ENCODE measurements at regions not wholly inside any gene's neighbourhood (a gene's known extent, or its start where the extent isn't known, plus 50 kb on each side); places are given as distances from the start of the nearest gene placed in this dataset.
"Not testable (repeated sequence)": the region's sequence is repeated elsewhere in the genome, so short reads cannot be mapped to it uniquely, and the experiment has no call there.

DNA sequence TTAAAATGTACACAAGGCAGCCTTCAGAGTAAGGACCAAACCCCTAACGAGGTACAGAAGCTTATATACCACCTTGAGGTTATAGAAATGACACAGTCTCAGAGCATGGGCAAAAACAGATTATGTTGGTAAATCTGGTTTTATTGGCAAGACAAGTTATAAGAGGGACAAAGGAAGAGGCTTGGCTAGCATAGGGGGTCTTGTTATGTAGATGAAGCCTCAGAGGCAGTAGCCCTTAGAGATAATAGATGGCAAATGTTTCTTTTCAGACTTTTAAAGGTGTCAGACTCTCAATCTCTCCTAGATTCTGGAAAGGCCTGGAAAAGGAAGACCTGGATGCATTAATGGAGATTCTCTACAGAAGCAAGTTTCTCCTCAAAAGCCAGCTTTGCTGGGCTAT, 123.3 kb upstream of the ATXN1 start:
- ChIA-PET CTCF (interaction anchor here (0.6 kb wide), 1 partner anchor 635 kb away, joined by 3 read pairs; no protein-coding TSS in a partner anchor), POLR2A (no interaction called here)
- WGBS (ENCODE audit: insufficient coverage): 86% methylated on average over 1 of the region's 1 CpG
- DNase-seq: no peak
- Histone ChIP-seq H3K4me3 (ENCODE audit: control insufficient read depth in 1 of 7, extremely low read depth in 1 of 7, insufficient read depth in 4 of 7, low read depth in 2 of 7, low read length in 6 of 7) (no peak overlapping the region), H3K27ac (ENCODE audit: insufficient read depth in 1 of 2, low read depth in 1 of 2, low read length in 2 of 2, poor library complexity in 1 of 2, severe bottlenecking in 2 of 2) (no peak overlapping the region), H3K27me3 (replicated peaks in 2 of 5; ENCODE audit: control insufficient read depth in 4 of 5, insufficient read depth in 5 of 5, low read length in 4 of 5) (no peaks in the 10 kb centered on the region), H3K9me3 (ENCODE audit: control extremely low read depth in 1 of 5, control insufficient read depth in 4 of 5, insufficient read depth in 2 of 5, low read depth in 1 of 5, low read length in 4 of 5) (no peaks in the 10 kb centered on the region), H3K36me3 (ENCODE audit: control insufficient read depth in 4 of 4, insufficient read depth in 4 of 4, low read length in 3 of 4) (no peaks in the 10 kb centered on the region), H3K4me1 (ENCODE audit: control extremely low read depth in 1 of 4, control insufficient read depth in 4 of 4, insufficient read depth in 4 of 4, low read length in 3 of 4) (peaks cover 0 to 4% (median under 1%) of the 10 kb centered on the region in 4 experiments)

DNA sequence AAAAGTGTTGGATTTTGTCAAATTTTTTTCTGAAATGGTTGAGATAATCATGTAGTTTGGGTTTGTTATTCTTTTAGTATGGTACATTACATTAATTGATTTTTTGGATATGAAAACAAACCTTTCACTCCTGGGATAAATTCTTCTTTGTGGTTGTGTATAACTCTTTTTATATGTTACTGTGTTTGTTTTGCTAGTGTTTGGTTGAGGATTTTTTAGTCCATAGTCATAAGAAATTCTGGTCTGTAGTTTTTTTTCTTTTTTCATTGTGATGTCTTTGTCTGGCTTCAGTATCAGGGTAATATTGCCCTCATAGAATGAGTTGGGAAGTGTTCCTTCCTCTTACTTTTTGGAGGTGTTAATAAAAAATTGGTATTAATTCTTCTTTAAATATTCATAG, 122.2 kb upstream of the ATXN1 start:
- ChIA-PET CTCF (no interaction called here), POLR2A (no interaction called here)
- Histone ChIP-seq H3K4me1 (ENCODE audit: control extremely low read depth in 1 of 4, control insufficient read depth in 4 of 4, insufficient read depth in 4 of 4, low read length in 3 of 4) (no peaks in the 10 kb centered on the region), H3K36me3 (ENCODE audit: control insufficient read depth in 4 of 4, insufficient read depth in 4 of 4, low read length in 3 of 4) (no peaks in the 10 kb centered on the region), H3K9me3 (ENCODE audit: control extremely low read depth in 1 of 5, control insufficient read depth in 4 of 5, insufficient read depth in 2 of 5, low read depth in 1 of 5, low read length in 4 of 5) (peaks cover 0 to under 1% (median 0%) of the 10 kb centered on the region in 5 experiments), H3K4me3 (ENCODE audit: control insufficient read depth in 1 of 7, extremely low read depth in 1 of 7, insufficient read depth in 4 of 7, low read depth in 2 of 7, low read length in 6 of 7) (no peak overlapping the region), H3K27ac (ENCODE audit: insufficient read depth in 1 of 2, low read depth in 1 of 2, low read length in 2 of 2, poor library complexity in 1 of 2, severe bottlenecking in 2 of 2) (no peak overlapping the region), H3K27me3 (replicated peaks in 2 of 5; ENCODE audit: control insufficient read depth in 4 of 5, insufficient read depth in 5 of 5, low read length in 4 of 5) (no peaks in the 10 kb centered on the region)
- no peak for DNase-seq

DNA sequence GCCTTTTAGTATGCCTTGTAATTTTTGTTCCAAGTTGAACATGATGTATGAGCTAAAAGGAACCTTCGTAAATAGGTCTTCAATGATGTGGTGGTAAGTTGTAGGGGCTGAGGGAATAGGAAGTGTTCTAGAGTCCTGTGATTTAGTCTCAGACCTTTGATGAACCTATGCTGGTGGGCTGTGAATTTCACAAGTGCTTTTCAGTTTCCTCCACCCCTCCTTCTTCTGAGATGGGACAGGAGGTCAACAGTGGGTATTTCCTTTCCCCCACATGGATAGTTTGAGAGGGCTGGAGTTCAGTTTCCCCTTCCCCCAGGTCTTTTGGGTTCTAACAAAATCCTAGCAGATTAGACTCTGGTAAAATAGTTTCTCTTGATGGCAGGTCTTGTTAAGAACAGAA, 121.0 kb upstream of the ATXN1 start:
- peaks cover 0 to 10% (median 2%) of the 10 kb centered on the region in 5 experiments for H3K9me3 ChIP-seq (ENCODE audit: control extremely low read depth in 1 of 5, control insufficient read depth in 4 of 5, insufficient read depth in 2 of 5, low read depth in 1 of 5, low read length in 4 of 5)
- POLR2A ChIA-PET: no interaction called here
- WGBS (ENCODE audit: insufficient coverage): 100% methylated on average over 1 of the region's 1 CpG
- no peaks in the 10 kb centered on the region for H3K36me3 ChIP-seq (ENCODE audit: control insufficient read depth in 4 of 4, insufficient read depth in 4 of 4, low read length in 3 of 4)
- no peak overlapping the region for H3K4me3 ChIP-seq (ENCODE audit: control insufficient read depth in 1 of 7, extremely low read depth in 1 of 7, insufficient read depth in 4 of 7, low read depth in 2 of 7, low read length in 6 of 7)
- no peaks in the 10 kb centered on the region for H3K4me1 ChIP-seq (ENCODE audit: control extremely low read depth in 1 of 4, control insufficient read depth in 4 of 4, insufficient read depth in 4 of 4, low read length in 3 of 4)
- no peaks in the 10 kb centered on the region for H3K27me3 ChIP-seq (replicated peaks in 2 of 5; ENCODE audit: control insufficient read depth in 4 of 5, insufficient read depth in 5 of 5, low read length in 4 of 5)
- H3K27ac ChIP-seq (ENCODE audit: insufficient read depth in 1 of 2, low read depth in 1 of 2, low read length in 2 of 2, poor library complexity in 1 of 2, severe bottlenecking in 2 of 2): no peak overlapping the region
- CTCF ChIA-PET: no interaction called here
- DNase-seq: no peak

DNA sequence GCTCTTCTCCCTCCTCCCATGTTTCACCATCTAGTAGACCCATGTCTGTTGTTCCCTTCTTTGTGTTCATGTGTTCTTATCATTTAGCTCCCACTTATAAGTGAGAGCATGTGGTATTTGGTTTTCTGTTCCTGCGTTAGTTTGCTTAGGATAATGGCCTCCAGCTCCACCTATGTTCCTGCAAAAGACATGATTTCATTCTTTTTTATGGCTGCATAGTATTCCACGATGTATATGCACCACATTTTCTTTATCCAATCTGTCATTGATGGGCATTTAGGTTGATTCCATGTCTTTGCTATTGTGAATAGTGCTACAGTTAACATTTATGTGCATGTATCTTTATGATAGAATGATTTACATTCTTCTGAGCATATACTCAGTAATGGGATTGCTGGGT, 115.6 kb upstream of the ATXN1 start:
- no CpG with 5 or more reads among the region's 2 CpGs for WGBS (ENCODE audit: insufficient coverage)
- CTCF ChIA-PET: interaction anchor here (0.9 to 1.6 kb wide), 3 partner anchors 9 to 62 kb away, joined by 3 to 5 read pairs (median 4); no protein-coding TSS in a partner anchor

DNA sequence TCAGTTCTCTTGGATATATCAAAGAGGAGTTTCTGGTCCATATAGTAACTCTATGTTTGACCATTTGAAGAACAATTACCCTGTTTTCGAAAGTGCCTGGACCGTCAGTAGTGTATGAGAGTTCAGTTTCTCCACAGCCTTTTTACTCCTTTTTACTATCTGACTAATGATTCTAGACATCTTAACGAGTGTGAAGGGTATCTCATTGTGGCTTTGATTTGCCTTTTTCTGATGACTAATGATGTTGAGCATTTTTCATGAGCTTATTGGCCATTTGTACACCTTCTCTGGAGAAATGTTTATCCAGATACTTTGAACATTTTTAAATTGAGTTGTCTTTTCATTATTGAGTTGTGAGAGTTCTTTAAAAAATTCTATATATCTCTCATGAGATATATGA, 114.9 kb upstream of the ATXN1 start:
- WGBS (ENCODE audit: insufficient coverage): no CpG with 5 or more reads among the region's 3 CpGs
- Histone ChIP-seq H3K27ac (ENCODE audit: insufficient read depth in 1 of 2, low read depth in 1 of 2, low read length in 2 of 2, poor library complexity in 1 of 2, severe bottlenecking in 2 of 2) (no peak overlapping the region), H3K4me1 (ENCODE audit: control extremely low read depth in 1 of 4, control insufficient read depth in 4 of 4, insufficient read depth in 4 of 4, low read length in 3 of 4) (peaks cover 1 to 22% (median 6%) of the 10 kb centered on the region in 4 experiments), H3K4me3 (ENCODE audit: control insufficient read depth in 1 of 7, extremely low read depth in 1 of 7, insufficient read depth in 4 of 7, low read depth in 2 of 7, low read length in 6 of 7) (no peak overlapping the region), H3K36me3 (ENCODE audit: control insufficient read depth in 4 of 4, insufficient read depth in 4 of 4, low read length in 3 of 4) (no peaks in the 10 kb centered on the region), H3K9me3 (ENCODE audit: control extremely low read depth in 1 of 5, control insufficient read depth in 4 of 5, insufficient read depth in 2 of 5, low read depth in 1 of 5, low read length in 4 of 5) (peaks cover 0 to 10% (median 2%) of the 10 kb centered on the region in 5 experiments), H3K27me3 (replicated peaks in 2 of 5; ENCODE audit: control insufficient read depth in 4 of 5, insufficient read depth in 5 of 5, low read length in 4 of 5) (no peaks in the 10 kb centered on the region)
- DNase-seq: no peak
- ChIA-PET POLR2A (no interaction called here), CTCF (interaction anchor here (0.9 to 1.3 kb wide), 2 partner anchors 11 to 63 kb away, joined by 3 read pairs; no protein-coding TSS in a partner anchor)

More for the DNA sequence above, 115.6 kb upstream of the ATXN1 start:
- H3K36me3 ChIP-seq (ENCODE audit: control insufficient read depth in 4 of 4, insufficient read depth in 4 of 4, low read length in 3 of 4); H3K4me3 ChIP-seq (ENCODE audit: control insufficient read depth in 1 of 7, extremely low read depth in 1 of 7, insufficient read depth in 4 of 7, low read depth in 2 of 7, low read length in 6 of 7); H3K27me3 ChIP-seq (replicated peaks in 2 of 5; ENCODE audit: control insufficient read depth in 4 of 5, insufficient read depth in 5 of 5, low read length in 4 of 5); H3K27ac ChIP-seq (ENCODE audit: insufficient read depth in 1 of 2, low read depth in 1 of 2, low read length in 2 of 2, poor library complexity in 1 of 2, severe bottlenecking in 2 of 2); POLR2A ChIA-PET; DNase-seq: not testable (repeated sequence)
- Histone ChIP-seq H3K9me3 (ENCODE audit: control extremely low read depth in 1 of 5, control insufficient read depth in 4 of 5, insufficient read depth in 2 of 5, low read depth in 1 of 5, low read length in 4 of 5) (peaks cover 0 to 10% (median 2%) of the 10 kb centered on the region in 5 experiments), H3K4me1 (ENCODE audit: control extremely low read depth in 1 of 4, control insufficient read depth in 4 of 4, insufficient read depth in 4 of 4, low read length in 3 of 4) (peaks cover 0 to 20% (median 6%) of the 10 kb centered on the region in 4 experiments)

DNA sequence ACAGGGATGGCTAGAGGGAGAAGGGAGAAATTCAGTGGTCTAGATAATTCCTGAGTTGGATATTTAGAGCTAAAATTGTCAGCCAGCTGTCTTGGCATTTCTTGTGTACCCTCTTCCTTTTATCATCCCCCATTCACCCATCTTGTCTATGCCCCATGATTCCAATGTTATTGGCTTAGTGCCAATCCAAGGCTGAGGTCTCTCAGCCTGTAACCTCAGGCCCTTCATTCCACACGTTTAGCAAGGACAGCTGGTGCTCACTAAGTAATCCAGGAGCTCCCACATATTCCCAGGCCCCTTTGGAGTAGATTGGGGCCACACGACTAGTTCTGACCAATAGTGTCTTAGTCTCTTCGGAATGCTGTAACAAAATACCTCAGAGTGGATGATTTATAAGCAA, 112.4 kb upstream of the ATXN1 start:
- H3K9me3 ChIP-seq (ENCODE audit: control extremely low read depth in 1 of 5, control insufficient read depth in 4 of 5, insufficient read depth in 2 of 5, low read depth in 1 of 5, low read length in 4 of 5): peaks cover 0 to 10% (median 2%) of the 10 kb centered on the region in 5 experiments
- H3K27ac ChIP-seq (ENCODE audit: insufficient read depth in 1 of 2, low read depth in 1 of 2, low read length in 2 of 2, poor library complexity in 1 of 2, severe bottlenecking in 2 of 2): no peak overlapping the region
- no peak overlapping the region for H3K4me3 ChIP-seq (ENCODE audit: control insufficient read depth in 1 of 7, extremely low read depth in 1 of 7, insufficient read depth in 4 of 7, low read depth in 2 of 7, low read length in 6 of 7)
- DNase-seq: no peak
- H3K4me1 ChIP-seq (ENCODE audit: control extremely low read depth in 1 of 4, control insufficient read depth in 4 of 4, insufficient read depth in 4 of 4, low read length in 3 of 4): peaks cover 2 to 26% (median 6%) of the 10 kb centered on the region in 4 experiments
- ChIA-PET POLR2A (interaction anchor here (1.0 kb wide), 1 partner anchor 15 kb away, joined by 5 read pairs; no protein-coding TSS in a partner anchor), CTCF (interaction anchor here (1.0 to 2.1 kb wide), 7 partner anchors 11 to 217 kb away, joined by 3 to 7 read pairs (median 3); no protein-coding TSS in a partner anchor)
- WGBS (ENCODE audit: insufficient coverage): 72% methylated on average over 3 of the region's 3 CpGs
- H3K27me3 ChIP-seq (replicated peaks in 2 of 5; ENCODE audit: control insufficient read depth in 4 of 5, insufficient read depth in 5 of 5, low read length in 4 of 5): no peaks in the 10 kb centered on the region
- no peaks in the 10 kb centered on the region for H3K36me3 ChIP-seq (ENCODE audit: control insufficient read depth in 4 of 4, insufficient read depth in 4 of 4, low read length in 3 of 4)

DNA sequence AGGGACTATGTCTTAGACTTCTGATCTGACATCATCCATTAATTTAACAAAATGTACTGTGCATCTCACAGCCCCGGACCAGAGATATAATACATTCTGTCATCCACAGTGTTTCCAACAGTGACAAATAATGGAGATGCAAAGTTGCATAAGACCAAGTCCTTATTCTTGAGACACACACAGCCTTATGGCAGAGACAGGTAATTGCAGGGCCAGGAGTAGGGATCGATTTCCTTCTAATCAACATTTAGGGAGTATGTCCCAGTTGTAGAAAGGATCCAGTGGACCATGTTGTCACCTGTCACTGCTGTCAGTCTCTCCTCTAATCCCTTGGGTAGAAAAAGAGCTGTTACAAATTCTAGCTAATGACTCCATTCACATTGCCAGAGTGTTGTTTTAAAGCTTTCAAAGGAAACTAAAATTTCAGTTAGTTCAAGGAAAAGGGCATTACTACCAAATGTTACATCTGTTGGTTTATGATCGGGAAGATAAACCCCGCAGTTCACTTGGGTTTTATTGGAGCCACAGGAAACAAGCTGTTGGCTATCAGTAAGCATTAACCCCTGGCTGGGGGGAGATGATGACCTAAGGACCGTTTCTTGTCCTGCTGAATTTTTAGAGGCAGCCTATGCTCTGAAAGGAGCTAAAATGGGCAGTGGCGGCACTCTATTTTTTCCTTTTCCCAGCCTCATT, 111.4 kb upstream of the ATXN1 start:
- Histone ChIP-seq H3K27ac (ENCODE audit: insufficient read depth in 1 of 2, low read depth in 1 of 2, low read length in 2 of 2, poor library complexity in 1 of 2, severe bottlenecking in 2 of 2) (peak overlapping the region in 1 of 2 experiments; percentile 65), H3K4me1 (ENCODE audit: control extremely low read depth in 1 of 4, control insufficient read depth in 4 of 4, insufficient read depth in 4 of 4, low read length in 3 of 4) (peaks cover 2 to 26% (median 6%) of the 10 kb centered on the region in 4 experiments), H3K4me3 (ENCODE audit: control insufficient read depth in 1 of 7, extremely low read depth in 1 of 7, insufficient read depth in 4 of 7, low read depth in 2 of 7, low read length in 6 of 7) (peak overlapping the region in 2 of 7 experiments; percentile 25 to 51), H3K27me3 (replicated peaks in 2 of 5; ENCODE audit: control insufficient read depth in 4 of 5, insufficient read depth in 5 of 5, low read length in 4 of 5) (no peaks in the 10 kb centered on the region), H3K9me3 (ENCODE audit: control extremely low read depth in 1 of 5, control insufficient read depth in 4 of 5, insufficient read depth in 2 of 5, low read depth in 1 of 5, low read length in 4 of 5) (peaks cover 0 to 2% (median 0%) of the 10 kb centered on the region in 5 experiments), H3K36me3 (ENCODE audit: control insufficient read depth in 4 of 4, insufficient read depth in 4 of 4, low read length in 3 of 4) (no peaks in the 10 kb centered on the region)
- DNase-seq: peak in 2 of 3 donors; percentile 43 to 59
- ChIA-PET POLR2A (interaction anchor here (1.0 kb wide), 1 partner anchor 14 kb away, joined by 5 read pairs; no protein-coding TSS in a partner anchor), CTCF (interaction anchor here (0.6 to 2.0 kb wide), 11 partner anchors 20 to 359 kb away, joined by 3 to 9 read pairs (median 3); partner anchors contain the start of gene ATXN1)
- WGBS (ENCODE audit: insufficient coverage): 7% methylated on average over 4 of the region's 6 CpGs

Data from common myeloid progenitor, CD34-positive (primary cell).